Glutamatergic neuron (in vitro differentiated cells): ENCODE measurements at regions not wholly inside any gene's neighbourhood (a gene's known extent, or its start where the extent isn't known, plus 50 kb on each side); places are given as distances from the start of the nearest gene placed in this dataset.

Experiments used
- DNase-seq: peaks from one replicate; pipeline ENCODE4 v3.0.0; 2022
- H3K27ac Mint-ChIP-seq: one replicate; pipeline ENCODE4 v1.8.0; 2020; ENCODE audit warnings: mild to moderate bottlenecking, mixed read lengths, inconsistent platforms; ENCODE audit not compliant: unreplicated experiment
- H3K27me3 Mint-ChIP-seq: one replicate; pipeline ENCODE4 v1.8.0; 2020; ENCODE audit warnings: mild to moderate bottlenecking, moderate library complexity, mixed read lengths, inconsistent platforms; ENCODE audit not compliant: unreplicated experiment
- H3K36me3 Mint-ChIP-seq: one replicate; pipeline ENCODE4 v1.8.0; 2020; ENCODE audit warnings: mild to moderate bottlenecking, mixed read lengths, inconsistent platforms; ENCODE audit not compliant: unreplicated experiment
- H3K4me1 Mint-ChIP-seq: one replicate; pipeline ENCODE4 v1.8.0; 2020; ENCODE audit warnings: mild to moderate bottlenecking, low read depth, mixed read lengths, inconsistent platforms; ENCODE audit not compliant: unreplicated experiment
- H3K4me3 Mint-ChIP-seq: one replicate; pipeline ENCODE4 v1.8.0; 2020; ENCODE audit warnings: mild to moderate bottlenecking, mixed read lengths, inconsistent platforms; ENCODE audit not compliant: unreplicated experiment
- H3K9me3 Mint-ChIP-seq: one replicate; pipeline ENCODE4 v1.8.0; 2020; ENCODE audit warnings: mild to moderate bottlenecking, moderate library complexity, mixed read lengths, inconsistent platforms; ENCODE audit not compliant: unreplicated experiment
- CTCF ChIP-seq: fragments of 200-600 bp; sonication (generic); IDR thresholded peaks from one replicate; pipeline ENCODE4 v1.5.0; 2021; ENCODE audit not compliant: partially characterized antibody, unreplicated experiment

- no peak overlapping the region for H3K27ac Mint-ChIP-seq
These were observed 106.0 kb downstream of the ARRDC3 start for GRCh38 chr5:91277093-91277626.

GRCh38 chr5:91272858-91273257, 110.3 kb downstream of the ARRDC3 start:
- no peaks in the 10 kb centered on the region for H3K9me3 Mint-ChIP-seq
- no peak for DNase-seq
- no peaks in the 10 kb centered on the region for H3K4me1 Mint-ChIP-seq
- no peak overlapping the region for H3K27ac Mint-ChIP-seq
- H3K27me3 Mint-ChIP-seq = no peaks in the 10 kb centered on the region
- no peak overlapping the region for H3K4me3 Mint-ChIP-seq
- H3K36me3 Mint-ChIP-seq = no peaks in the 10 kb centered on the region
- TF ChIP-seq CTCF = no peak

More at GRCh38 chr5:91277093-91277626, 106.0 kb downstream of the ARRDC3 start:
- Mint-ChIP-seq H3K27me3 (peaks cover 6% of the 10 kb centered on the region), H3K36me3 (no peaks in the 10 kb centered on the region), H3K4me3 (no peak overlapping the region), H3K4me1 (peaks cover 9% of the 10 kb centered on the region), H3K9me3 (peaks cover 15% of the 10 kb centered on the region)
- no peak for DNase-seq
- TF ChIP-seq CTCF = no peak

GRCh38 chr5:91271999-91272398, 111.1 kb downstream of the ARRDC3 start:
- no peaks in the 10 kb centered on the region for H3K4me1 Mint-ChIP-seq
- no peaks in the 10 kb centered on the region for H3K9me3 Mint-ChIP-seq
- no peak overlapping the region for H3K4me3 Mint-ChIP-seq
- no peaks in the 10 kb centered on the region for H3K27me3 Mint-ChIP-seq
- H3K27ac Mint-ChIP-seq = no peak overlapping the region
- DNase-seq = no peak
- no peak for TF ChIP-seq CTCF
- H3K36me3 Mint-ChIP-seq = no peaks in the 10 kb centered on the region

GRCh38 chr5:91269198-91269597, 113.9 kb downstream of the ARRDC3 start:
- Mint-ChIP-seq H3K4me3 (no peak overlapping the region), H3K36me3 (no peaks in the 10 kb centered on the region), H3K27ac (no peak overlapping the region), H3K27me3 (no peaks in the 10 kb centered on the region), H3K4me1 (no peaks in the 10 kb centered on the region), H3K9me3 (no peaks in the 10 kb centered on the region)
- no peak for TF ChIP-seq CTCF
- DNase-seq = no peak

- Mint-ChIP-seq H3K4me1 (no peaks in the 10 kb centered on the region), H3K36me3 (no peaks in the 10 kb centered on the region), H3K4me3 (no peak overlapping the region), H3K9me3 (no peaks in the 10 kb centered on the region), H3K27ac (no peak overlapping the region), H3K27me3 (no peaks in the 10 kb centered on the region)
- no peak for TF ChIP-seq CTCF
- no peak for DNase-seq
These were observed 116.9 kb downstream of the ARRDC3 start for GRCh38 chr5:91266184-91266705.
